NAMALWA (cell line): ENCODE measurements at regions not wholly inside any gene's neighbourhood (a gene's known extent, or its start where the extent isn't known, plus 50 kb on each side); places are given as distances from the start of the nearest gene placed in this dataset.

Experiments
- DNase-seq: peaks from one replicate; pipeline ENCODE4 v3.0.0-alpha.2; 2015; ENCODE audit warnings: low spot score

DNA sequence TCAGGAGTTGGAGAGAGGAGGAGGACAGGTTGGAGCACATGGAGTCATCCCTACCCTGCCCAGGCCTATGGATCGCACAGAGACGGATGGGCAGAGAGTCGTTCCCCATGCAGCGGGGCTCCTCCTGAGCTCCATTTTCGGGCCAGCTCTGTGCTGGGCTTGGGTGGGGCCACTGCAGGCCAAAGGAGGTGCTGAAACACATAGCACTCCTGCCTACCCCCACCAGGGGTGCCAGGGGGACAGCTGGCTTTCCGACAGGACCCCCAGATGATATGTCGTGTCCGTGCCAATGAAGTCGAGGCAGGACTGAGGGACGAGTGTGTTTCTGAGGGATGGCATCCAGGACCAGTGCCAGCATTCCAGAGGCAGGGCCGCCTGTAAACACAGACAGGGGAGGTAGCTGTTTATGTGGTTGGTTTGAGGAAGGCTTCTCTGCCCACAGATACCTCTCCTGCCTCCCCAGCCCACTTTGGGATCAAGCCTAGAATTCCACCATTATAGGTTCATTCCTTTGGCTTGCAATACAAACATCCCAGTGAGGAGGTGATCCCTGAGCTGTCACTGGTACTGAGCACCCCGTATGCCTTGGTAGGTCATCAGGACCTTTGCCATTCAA is 116.6 kb downstream of the GLI2 start:
- no peak for DNase-seq

- DNase-seq: no peak
Measured at GRCh38 chr2:120853306-120854013, 117.8 kb downstream of the GLI2 start.

- DNase-seq: no peak
Measured at GRCh38 chr2:120854014-120854620, 118.4 kb downstream of the GLI2 start.

DNA sequence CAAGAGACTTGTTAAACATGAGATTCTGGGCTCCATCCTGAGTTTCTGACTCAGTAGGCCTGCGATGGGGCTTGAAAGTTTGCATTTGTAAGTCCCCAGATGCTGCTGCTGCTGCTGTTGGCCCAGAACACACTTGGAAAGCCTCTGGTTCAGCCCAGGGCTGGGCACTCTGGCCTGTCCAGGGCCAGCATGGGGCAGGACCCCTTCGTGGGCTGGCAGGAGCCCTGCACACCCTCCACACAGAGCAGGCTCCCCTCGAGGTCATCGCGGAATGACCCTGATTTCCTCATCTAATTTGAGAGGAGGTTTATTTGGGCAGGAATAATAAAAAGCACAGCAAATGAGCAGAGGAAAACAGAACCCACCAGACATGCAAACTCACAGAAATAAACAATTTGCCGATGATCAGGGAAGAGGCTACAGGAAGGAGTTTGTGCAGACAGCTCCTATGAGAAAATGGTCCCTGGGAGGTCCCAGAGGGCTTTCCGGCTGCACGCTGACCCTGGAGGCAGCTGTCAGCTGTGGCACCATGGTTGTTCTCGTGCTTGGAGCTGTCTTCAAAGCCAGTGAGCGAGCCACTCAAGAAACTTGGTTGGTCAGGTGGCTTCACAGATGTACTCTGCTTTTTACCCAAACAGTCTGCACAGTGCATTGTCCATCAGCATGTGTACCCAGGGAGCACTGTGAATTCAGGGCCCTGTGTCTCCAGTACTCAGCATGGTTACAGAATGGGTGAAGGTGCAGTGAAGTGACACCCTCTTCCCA is 119.3 kb downstream of the GLI2 start:
- no peak for DNase-seq

DNA sequence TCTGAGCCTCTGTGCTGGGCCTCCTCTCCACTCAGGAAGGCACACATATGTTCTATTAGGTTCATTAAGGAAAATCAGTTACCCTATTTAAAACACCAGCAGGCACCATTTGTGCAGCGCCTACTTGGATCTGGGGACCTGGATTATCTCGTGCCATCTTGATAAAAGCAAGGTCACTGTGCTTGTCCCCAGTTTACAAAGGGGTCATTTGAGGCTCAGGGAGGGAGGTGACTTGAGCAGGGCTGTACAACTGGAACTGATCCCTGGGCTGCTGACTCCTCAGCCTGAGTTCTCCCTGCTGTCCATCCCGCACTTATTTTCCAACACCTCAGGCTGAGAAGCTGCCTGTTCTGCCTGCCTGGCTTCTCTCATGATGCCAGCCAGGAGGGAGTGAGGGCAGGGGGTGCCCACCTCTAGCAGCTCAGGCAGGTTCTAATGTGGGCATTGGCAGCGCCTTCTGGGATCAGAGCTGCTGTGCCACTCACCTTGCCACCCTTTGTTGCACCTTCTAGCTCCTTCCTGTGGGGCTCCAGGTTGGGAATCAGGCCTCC is 120.3 kb downstream of the GLI2 start:
- DNase-seq: no peak

- no peak for DNase-seq
Measured at GRCh38 chr2:120856421-120856862, 120.8 kb downstream of the GLI2 start.

- no peak for DNase-seq
Measured at GRCh38 chr2:120857422-120857821, 121.8 kb downstream of the GLI2 start.

DNA sequence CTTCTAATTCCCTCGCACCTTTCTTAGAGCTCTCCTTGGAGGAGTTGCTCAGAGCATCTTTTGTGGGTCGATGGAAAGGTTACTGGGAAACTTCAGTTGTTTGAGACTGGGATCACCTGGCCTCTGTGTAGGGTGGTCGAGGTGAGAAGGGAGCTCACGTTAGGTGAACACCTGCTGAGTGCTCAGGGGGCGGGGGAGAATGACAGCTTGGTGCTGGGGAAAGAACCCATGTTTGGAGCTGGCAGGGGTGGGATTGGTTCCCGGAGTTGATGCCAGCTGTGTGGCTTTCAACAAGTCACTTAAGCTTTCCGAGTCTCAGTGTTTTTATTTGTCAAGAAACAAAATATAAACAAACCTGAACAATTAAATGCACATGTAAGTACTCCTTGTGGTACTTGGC is 122.3 kb downstream of the GLI2 start:
- DNase-seq: no peak

- DNase-seq: no peak
Measured at GRCh38 chr2:120858361-120859106, 122.9 kb downstream of the GLI2 start.

DNA sequence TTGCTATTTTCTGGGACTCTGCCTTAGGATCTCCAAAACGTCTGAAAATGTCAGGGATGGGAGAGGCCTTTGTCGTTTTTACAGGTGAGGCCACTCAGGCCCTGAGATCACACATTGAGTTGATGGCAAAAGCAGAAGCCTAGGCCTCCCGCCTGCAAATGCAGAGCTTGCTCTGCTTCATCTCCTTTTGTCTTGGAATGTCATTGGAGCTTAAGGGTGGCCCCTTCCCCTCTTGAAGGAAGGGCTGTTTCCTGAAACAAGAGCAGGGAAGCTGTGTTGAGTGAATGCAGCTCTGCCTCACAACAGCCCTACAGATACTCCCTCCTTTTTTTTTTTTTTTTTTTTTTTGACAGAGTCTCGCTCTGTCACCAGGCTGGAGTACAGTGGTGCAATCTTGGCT is 123.5 kb downstream of the GLI2 start:
- DNase-seq: no peak

DNA sequence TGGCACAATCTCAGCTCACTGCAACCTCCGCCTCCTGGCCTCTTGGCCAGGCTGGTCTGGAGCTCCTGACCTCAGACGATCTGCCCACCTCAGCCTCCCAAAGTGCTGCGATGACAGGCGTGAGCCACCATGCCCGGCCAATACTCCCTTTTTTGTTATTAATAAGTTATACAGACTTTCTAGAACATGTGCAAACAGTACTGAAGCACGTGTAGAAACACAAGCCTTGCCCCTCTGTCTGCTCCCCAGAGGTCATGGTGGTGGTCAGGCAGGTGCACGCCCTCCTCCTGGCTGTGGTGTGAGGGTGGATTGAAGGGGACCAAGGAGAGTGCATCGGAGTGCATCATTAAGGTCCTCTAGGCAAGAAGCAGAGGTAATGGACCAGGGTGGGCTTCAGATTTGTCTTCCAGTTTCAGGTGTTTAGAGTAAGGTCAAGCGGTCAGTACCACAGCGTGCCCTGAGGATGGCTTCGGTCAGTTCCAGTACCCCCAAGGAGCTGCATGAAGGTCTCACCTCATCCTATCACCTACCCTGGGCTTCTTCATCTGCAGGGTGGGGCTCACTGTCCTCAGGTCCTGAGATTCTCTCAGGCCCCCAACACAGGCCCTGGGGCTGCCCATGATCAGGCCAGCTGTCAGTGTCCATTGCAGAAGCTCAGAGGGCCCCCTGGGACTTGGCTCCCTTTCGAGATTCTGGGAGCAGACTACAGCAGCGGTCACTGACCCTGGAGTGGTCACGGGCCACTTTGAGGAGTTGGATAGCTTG is 124.3 kb downstream of the GLI2 start:
- no peak for DNase-seq

DNA sequence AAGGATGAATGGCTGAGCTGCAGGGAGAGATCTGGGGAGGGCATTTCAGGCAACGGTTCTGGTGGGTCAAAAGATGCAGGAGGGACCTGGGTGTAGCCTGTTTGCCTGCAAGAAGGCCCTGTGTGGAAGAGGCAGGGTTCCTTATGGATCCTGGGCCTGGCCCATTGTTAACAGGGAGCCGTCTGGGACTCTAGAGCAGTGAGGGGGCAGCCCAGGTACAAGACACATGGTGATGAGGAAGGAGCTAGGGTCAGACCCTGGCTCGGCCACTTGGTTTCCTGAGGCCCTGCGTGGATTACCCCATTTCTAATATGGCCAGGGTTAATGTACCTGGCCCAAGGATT is 124.9 kb downstream of the GLI2 start:
- DNase-seq: no peak

- DNase-seq: no peak
Measured at GRCh38 chr2:120861191-120861575, 125.5 kb downstream of the GLI2 start.

- no peak for DNase-seq
Measured at GRCh38 chr2:120861576-120862191, 126.0 kb downstream of the GLI2 start.

DNA sequence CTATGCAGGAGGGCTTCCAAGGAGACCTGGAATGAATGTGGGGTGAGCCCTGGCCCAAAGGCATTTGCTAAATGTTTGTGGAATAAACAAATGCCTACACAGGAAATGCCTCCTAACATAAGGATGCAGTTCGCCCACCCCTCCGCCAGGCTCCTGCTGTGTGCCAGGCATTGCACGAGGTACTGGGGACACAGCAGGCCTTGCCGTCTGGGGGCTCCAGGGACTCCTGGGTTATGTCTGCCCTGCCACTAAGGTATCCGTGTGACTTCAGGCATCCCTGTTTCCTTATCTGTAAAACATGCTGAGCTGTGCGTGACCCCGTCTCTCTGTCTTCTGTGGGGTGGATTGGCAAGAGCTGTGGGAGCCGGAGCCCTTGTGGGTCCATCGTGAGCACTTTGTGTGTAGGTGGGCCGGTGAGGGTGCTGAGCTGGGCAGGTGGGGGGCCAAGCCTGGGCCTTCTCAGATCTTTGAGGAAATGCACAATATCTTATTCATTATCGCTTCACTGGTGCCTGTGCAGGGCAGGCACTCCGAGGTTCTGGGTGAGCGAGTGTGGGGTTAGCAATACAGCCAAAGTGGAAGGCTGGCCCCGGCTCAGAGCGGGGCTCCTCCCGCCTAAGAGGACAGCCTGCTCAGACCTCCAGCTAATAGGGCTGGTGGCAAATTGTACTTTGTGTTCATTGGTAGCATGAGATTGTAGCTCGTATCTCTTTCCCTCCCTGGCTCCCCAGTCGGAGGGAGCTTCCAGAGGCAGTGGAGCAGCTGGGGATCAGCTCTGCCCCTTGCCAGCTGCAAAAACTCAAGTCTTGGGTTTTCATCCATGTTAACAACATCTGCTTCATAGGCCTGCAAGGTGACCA is 126.8 kb downstream of the GLI2 start:
- DNase-seq: no peak

GRCh38 chr2:120863146-120863545 is 127.5 kb downstream of the GLI2 start:
- DNase-seq: no peak

DNA sequence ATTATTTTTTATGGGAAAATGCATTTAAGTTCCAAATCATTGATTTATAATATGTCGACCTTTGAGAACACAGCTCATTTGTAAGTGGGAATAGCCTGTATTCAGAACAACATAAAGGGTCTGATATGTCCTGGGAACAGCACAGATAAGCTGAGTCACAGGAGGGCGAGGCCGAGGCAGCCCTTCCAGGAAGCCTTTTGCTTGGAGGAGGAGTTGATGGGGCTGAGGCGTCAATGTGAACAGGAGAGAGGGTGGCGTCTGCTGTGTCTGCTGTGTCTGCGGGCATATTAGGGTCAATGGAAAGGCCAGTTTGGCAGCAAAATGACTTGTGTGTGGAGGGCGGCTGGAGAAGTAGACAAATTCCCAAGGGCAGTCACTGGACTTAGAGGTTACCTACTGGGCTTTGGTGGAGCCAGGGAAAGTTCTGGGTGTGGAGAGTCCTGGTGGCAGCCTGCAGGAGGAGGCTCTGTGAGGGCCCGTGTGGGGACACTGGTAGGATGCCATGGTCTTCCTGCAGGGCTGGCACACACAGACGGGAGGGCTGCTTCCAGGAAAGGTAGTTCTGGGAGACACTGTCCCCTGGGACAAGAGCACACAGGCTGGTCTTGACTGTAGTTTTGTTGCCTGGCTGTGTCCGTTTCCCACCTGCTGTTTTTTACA is 128.1 kb downstream of the GLI2 start:
- no peak for DNase-seq

DNA sequence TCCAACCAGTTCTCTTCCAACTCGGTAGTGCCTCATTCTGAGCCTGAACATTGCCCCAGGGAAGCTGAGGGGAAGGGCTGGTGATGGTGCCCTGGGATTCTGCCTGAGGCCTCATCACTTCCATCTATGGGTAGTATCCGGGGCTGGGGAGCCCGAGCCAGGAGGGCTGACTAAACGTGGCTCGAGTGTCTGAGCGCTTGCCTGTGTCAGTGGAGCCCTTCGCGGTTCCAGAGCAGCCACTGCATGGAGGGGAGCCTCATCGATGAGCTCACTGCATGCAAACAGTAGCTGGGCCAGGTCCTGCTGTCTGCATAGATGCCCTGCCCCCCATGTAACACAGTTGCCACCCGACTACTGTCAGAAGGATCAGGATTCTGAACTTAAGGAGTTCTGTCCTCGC is 129.3 kb downstream of the GLI2 start:
- no peak for DNase-seq

GRCh38 chr2:120865656-120866055 is 130.0 kb downstream of the GLI2 start:
- no peak for DNase-seq
